HG02798 (cell line): ENCODE measurements at regions not wholly inside any gene's neighbourhood (a gene's known extent, or its start where the extent isn't known, plus 50 kb on each side); places are given as distances from the start of the nearest gene placed in this dataset.

Experiments used
- ATAC-seq: cut with Tn5 transposase; IDR thresholded peaks from one replicate; pipeline ENCODE4 v1.9.1; 2021; ENCODE audit warnings: mild to moderate bottlenecking; ENCODE audit not compliant: unreplicated experiment, poor library complexity

DNA sequence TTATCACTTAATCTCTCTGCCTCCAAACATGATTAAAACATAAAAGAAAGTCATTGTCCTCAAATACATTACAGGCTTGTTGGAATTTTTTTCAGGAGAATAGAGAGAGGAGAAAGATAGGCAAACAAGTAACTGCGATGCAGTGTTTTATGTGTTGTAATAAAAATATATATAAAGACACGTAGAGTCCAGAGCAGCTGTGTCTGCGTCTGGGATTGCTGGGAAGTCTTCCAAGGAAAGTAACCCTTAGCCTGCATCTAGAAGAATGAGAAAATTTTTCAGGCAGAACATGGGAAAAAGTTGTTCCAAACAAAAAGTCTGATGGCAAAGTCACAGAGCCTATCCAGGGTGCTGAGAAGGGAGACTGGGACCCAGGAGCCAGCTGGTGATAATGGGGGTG lies 91.8 kb upstream of the ST6GAL2 start:
- no peak for ATAC-seq

DNA sequence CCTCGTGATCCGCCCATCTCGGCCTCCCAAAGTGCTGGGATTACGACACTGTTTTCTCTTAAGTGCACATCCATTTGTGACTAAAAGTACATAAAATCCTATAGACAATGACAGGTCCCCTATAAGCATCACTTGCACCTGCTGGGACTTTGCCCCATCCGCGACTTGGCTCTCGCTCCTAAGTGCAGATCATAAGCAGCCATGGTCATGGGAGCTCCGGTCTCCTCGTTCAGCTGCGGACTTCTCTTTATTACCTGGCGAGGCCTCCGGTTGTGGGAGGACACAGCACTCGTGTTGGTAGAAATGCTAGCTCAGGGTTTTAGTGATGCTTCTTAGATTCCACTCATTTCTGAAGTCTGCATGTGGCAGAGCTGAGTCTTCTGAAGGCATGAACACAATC lies 92.7 kb upstream of the ST6GAL2 start:
- ATAC-seq: no peak

DNA sequence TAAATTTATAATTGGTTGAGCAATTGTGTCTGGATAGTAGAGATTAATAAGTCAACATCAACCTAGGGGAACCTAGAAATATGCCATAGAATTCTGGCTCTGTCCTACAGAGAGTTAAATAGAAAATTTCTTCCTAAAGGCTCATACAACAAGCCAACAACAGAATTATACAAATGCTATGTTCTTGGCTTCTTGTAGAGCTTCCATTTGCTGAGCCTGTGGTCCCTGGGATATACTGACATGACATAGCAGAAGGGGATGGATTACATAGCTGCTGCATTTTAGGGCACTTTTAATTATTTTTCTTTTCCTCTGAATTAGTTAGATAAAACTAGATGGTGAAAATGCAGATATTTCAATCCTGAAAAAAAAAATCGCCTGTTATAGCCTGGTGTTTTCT lies 95.5 kb upstream of the ST6GAL2 start:
- ATAC-seq: no peak

DNA sequence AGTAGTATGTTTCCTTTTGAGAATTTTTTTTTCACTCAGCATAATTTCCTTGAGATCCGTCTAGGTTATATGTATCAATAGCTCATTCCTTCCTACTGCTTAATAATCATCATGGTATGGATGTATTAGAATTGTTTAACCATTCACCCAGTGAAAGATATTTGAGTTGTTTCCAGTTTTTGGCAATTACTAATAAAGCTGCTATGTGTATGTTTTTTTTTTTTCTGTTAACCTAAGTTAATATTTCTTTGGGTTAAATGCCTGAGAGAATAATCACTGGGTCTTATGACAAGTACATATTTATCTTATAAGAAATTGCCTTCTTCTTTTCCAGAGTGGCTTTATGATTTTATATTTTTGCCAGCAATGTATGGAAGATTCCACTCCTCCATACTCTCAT lies 96.4 kb upstream of the ST6GAL2 start:
- no peak for ATAC-seq

DNA sequence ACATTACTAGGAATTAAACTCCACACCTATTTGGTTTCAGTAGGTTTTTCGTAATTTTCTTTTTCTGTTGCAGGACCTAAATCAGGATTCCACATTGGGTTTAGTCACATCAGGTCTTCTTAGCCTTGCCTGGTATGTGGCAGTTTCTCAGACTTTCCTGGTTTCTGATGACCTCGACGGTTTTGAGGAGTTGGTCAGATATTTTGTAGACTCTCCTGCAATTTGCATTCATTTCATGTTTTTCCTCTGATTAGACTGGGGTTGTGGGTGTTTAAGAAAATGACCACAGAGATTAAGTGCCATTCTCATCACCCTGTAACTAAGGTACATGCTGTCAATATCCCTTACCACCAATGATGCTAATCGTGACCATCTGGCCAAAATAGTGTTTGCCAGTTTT lies 97.3 kb upstream of the ST6GAL2 start:
- ATAC-seq: no peak

DNA sequence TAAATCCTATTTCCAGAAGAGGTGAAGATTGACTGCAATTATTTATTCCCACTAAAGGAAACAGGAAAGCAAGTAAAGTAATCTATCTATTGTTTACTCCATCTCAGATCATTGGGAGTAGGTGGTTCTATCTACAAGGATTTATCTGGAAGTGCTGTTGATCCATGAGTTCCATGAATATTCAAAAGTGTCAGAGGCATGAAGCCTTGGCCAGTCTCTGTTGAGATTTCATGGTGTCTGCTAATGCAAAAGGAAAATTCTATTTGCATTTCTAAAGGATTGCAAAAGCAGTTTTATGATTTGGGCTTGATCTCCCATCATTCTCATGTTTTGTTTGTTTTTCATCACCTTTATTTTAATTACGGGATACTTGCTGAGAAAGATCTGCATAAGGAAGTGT lies 102.4 kb upstream of the ST6GAL2 start:
- no peak for ATAC-seq

DNA sequence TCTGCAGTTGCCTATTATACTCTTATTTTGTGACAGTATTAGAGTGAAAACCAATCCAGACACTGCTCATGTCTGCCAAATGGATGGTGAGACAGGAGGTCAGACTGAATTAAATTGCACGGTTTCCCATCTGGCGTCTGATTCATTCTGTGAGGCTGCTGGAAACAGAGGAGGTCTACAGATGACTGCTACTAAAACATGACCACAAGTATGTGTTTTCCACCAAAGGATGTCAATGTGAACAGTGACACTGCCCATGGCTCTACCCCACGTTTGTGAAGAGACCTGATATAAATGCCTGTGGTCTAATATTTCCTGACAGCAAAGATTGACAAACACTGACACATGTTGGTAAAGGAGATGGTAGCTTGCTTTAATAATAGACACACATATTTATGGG lies 104.3 kb upstream of the ST6GAL2 start:
- no peak for ATAC-seq

DNA sequence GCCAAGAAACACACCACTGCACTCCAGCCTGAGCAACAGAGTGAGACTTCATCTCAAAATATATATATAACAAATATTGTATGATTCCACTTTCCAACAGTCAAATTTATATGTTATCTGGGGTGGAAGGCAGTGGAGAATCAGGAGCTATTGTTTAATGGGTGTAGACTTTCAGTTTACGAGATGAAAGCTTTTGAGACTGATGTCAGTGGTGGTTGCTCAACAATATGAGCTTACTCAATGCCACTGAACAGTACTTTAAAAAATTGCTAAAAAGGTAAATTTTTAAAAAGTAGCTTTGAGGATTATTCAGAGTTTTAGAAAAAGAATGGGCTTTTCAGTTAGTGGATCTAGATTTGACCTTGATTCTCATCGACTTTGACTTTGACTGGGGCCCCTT lies 105.9 kb upstream of the ST6GAL2 start:
- ATAC-seq: no peak

DNA sequence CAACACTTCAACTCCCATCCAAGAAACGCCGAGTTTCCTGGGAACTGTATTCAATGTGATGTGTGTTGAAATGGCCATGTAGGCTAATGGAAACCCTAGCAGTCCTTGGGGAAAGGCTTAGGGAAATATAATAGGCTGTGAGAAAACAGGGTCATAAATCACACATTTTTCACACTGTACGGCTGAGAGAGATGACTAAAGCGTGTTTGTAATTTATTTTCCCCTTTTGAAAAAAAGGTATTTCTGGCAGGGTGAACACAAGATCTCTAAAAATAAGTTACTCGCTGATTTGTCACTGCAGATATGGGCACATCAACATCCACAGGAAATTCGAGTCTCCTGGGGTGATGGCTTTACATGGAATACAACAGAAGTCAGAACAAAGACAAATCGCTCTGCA lies 109.6 kb upstream of the ST6GAL2 start:
- ATAC-seq: no peak

DNA sequence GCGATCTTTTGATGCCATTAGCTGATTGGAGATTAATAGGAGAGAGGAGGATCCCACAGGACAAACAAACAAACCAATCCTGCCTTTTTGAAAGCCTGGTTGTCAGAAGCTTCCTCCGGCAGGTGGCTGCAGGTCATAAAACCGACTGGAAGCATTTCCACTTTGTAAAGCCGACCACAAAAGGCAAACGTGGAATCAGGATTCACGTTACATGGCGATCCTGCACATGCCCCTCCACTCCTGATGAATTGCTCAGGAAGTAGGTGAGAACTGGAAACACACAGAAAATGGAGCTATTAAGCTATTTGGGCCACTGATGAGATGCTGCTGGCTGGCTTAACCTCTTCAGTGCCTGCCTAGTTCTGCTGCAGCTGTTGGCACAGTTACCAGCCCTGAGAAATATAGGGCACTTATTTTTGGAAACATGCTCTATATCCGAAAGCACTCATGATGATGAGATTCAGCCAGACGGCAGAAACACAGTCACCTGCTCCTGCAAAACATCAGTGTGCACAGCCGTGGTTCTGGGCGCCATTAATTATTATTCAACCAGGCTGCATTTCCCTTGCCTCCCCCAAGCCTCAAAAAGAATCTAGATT lies 110.3 kb upstream of the ST6GAL2 start:
- ATAC-seq: no peak

DNA sequence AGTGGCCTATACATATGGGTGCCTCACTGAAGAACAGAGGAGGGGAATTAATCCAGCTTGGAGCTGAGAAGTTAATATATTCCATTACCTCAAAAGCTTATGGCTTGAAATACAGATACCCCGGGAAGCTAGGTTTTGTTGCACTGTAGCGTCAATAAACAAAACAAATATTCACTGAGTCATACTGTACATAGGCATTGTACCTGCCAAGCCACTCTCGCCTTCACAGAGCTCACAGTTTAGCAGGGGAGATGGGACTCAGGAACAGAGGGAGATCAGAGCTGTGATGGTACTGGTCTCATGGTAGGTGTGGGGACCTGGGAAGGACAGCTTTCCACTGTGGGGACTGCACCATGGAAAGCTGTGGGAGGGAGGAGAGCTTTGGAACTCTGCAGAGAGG lies 111.2 kb upstream of the ST6GAL2 start:
- ATAC-seq: no peak

DNA sequence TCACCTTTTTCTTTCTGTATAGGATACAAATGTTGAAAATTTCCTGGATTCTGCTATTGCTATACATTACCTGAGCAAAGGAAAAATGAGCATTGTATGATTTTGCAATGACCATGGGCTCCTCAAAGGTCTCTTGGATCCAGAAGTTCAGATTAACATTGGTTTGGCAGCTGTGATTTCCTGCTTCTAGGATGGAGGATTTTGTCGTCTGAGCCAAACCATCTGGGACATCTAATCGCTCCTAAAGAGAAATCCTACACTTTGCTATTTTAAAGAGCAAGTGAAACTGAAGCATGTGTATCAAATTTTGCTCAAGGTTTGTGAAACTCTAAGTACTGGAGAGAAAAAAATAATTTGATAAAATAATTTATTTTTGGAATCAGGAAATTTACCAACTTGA lies 115.1 kb upstream of the ST6GAL2 start:
- no peak for ATAC-seq

DNA sequence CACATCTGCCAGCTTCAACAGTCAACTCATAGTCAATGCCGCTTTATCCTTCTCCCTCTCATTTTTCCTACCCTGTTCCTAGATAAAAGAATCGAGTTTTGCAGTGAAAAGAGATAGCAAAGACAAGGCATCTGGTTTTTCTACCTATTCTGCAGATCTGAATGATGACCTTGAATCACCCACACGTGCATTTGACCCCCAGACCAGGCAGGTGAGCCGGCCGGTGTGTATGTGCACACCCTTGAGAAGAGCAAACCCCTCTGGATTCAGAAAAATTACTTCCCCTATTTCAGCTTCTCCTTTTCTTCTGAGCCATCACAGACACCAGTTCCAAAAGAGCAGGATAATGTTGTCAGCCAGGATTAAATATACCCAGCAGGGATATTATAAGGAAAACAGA lies 115.6 kb upstream of the ST6GAL2 start:
- ATAC-seq: no peak

DNA sequence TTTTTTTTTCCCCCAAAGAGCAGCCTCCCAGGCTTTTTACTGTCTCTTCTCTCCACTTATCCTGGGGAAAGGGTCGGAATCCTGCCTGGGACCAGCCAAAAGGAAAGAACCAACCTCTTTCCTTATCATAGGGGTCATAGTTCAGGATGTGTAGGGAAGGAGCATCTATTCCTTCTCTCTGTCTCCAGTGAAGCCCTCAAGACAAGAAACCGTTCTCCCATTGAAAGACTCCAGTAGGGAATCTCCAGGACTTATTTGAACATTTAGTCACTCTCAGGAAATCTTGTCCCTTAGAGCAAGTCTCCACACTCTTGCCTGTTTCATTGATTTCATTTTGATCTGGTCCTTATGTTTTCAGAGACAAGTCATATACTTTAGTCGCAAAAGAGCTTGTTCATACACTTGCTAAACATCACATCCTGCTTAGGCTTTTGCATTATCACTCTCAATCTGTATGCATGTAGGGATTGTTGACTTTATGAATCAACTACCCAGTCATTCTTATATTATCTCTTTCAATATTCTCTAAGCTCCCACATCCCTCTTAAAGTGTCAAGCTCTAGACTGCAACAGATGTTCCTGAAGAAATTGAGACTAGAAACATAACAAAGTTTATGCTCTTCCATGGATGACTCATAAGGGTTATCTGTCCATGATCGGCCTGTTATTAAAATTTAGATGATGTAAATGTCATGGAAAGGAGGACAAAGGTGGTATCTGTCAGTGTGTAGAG lies 116.2 kb upstream of the ST6GAL2 start:
- ATAC-seq: no peak

DNA sequence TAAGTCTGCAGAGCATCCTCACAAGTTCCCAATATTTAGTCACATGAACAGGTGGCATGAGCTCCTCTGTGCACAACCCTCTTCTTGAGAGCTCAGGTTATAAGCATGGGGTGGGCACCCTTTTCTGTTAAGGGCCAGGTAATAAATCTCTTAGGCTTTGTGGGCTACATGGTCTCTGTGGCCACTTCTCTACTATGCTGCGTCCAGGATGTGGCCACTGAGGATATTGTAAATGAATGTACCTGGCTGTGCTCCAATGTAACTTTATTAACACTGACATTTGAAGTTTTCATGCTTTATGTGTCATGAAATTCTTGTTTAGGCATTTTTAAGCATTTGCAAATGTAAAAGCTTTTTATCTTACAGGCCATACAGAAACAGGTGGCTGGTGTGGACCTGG lies 116.8 kb upstream of the ST6GAL2 start:
- no peak for ATAC-seq

DNA sequence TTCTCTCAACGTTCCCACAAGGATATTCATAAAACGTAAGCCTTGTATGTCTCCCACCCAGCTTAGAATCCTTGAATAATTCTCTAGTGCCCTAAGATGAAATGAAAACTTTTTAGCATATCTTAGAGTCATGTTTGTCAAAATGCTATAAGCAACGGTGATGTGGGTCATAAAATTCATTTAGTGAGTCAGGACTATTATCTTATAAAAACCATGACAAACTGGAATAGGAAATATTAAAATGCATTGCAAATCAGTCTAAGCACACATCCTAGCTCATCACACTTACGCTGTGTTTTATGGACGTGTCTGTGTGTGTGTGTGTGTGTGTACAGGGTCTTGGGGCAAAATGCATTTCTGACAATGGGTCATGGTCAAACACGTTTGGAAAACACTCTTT lies 119.9 kb upstream of the ST6GAL2 start:
- ATAC-seq: no peak

DNA sequence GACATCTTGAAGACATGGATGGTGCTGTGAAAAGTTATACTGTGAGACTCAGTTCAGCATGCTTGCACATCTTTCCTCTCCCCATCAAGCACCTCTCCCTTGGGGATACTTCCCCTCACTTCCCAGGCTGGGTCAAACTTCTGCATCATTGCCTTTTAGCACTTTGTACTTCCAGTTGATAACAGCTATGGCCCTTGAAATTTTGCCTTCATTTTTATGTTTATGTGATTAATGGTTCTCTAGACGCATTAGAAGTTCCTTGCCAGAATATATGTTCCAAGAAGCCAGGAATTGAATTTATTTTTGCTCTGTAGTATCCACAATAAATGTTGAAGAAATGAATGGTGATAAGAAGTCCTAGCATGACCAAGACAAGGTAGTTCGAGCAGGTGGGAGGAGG lies 120.9 kb upstream of the ST6GAL2 start:
- no peak for ATAC-seq

DNA sequence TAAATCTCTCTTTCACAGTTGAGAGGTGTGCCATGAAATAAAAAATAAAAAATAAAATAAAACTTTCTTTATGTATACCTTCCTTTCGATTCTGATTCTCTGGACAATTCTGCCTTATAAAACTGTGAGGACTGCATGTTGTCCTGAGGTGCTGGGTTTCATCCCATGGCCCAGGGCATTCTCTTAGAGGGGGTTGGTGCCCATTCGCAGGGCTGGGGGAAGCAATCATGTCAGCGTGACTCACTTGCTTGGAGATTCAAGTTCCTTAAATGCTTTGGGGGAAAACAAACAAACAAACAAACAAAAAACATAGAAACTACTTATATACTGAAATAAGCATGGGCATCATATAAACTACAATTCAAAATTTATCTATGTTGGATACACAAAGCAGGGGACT lies 122.0 kb upstream of the ST6GAL2 start:
- ATAC-seq: no peak

DNA sequence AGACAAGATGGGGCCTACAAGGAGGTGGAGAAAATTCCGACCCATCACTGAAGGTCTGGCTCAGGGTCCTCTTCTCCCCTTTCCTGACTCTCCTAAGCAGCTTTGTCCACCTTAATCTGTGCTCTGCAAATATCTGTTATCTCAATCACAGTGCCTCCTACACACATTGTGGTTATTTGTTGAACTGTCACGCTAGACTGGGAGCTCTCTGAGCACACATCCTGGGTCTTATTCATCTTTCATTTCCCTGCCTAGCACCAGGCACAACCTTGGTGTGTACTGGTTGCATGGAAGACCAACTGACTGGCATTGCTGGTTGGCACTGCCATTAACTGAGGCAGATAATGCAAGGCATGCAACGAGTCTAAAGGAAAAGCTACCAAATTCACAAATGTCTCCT lies 122.9 kb upstream of the ST6GAL2 start:
- ATAC-seq: no peak

DNA sequence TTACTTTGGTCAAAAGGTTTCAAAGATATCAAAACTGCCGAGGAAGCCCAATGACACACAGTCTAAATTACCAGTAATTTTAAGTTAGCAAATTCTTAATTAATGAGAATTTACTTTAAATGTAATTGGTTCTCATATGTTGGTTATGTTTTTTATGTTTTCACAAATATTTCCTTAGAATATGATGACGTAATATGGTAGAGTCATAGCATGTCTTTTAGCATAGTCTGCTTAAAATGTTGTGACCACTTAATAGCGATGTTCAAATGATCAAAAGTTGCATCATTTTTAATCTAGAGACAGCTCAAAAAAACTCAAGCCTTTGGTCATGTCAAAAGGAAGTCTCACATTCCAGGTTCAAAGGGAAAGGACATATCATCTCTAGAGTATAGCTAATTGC lies 123.3 kb upstream of the ST6GAL2 start:
- no peak for ATAC-seq

DNA sequence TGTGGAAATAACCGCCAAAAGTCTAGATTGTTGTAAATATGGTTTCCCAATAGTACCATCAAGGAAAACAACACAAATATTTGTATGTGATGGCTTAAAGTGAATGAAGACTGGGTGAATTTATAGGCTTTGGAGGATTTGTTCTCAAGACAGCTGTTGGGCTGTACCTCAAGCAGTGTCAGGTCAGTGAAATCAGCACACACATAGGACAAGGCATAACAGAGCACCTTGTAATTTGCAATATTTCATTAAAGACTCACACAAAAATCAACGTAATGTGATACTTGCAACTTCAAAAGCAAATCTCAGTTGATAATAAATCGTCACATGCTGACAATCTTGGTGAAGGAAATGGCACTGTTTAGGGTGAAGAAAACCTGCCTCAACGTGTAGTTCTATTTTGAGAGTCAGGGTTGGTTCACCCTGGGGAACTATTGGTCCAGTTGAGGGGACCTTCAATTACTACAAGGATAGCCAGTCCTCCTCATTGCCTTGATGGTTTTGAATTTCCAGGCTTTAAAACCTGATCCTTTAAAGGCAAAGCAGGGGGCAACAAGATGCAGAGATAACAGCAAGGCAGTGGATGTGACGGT lies 126.8 kb upstream of the ST6GAL2 start:
- ATAC-seq: no peak

DNA sequence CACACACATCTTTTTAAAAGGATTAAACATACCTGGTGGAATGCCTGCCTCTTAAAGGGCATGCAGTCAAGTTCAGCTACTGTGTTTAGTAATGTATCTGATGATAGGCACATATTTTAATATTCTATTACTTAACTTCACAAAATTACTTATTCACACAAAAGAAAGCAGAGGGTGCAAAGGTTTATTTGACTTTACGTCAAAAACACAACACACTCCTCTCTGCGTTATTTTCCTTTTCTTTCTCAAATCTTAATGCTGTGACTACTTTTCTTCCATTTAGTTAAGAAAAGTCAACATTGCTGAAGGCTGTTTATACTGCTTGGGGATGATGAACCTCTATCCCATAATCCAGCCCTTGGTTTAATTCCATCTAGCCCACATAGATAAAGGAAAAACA lies 127.9 kb upstream of the ST6GAL2 start:
- ATAC-seq: no peak
